DOHH2 (cell line): ENCODE measurements at regions not wholly inside any gene's neighbourhood (a gene's known extent, or its start where the extent isn't known, plus 50 kb on each side); places are given as distances from the start of the nearest gene placed in this dataset.

Experiments used
- H3F3A ChIP-seq: fragments of 200-600 bp; sonication (generic), shearing (Covaris generic); 2 replicates; pipeline ENCODE4 v1.6.0; 2016; ENCODE audit warnings: antibody characterized with exemption, mild to moderate bottlenecking; ENCODE audit not compliant: control insufficient read depth, insufficient read depth
- H3K27ac ChIP-seq: fragments of 200-600 bp; sonication (generic); 2 replicates; pipeline ENCODE4 v1.5.1; 2014; ENCODE audit warnings: low read depth, mild to moderate bottlenecking, low read length, moderate library complexity
- H3K27me3 ChIP-seq: fragments of 200-600 bp; sonication (generic); 2 replicates; pipeline ENCODE4 v1.6.1; 2014; ENCODE audit warnings: mild to moderate bottlenecking, low read length, mixed read lengths; ENCODE audit not compliant: control insufficient read depth
- H3K36me3 ChIP-seq: fragments of 200-600 bp; sonication (generic); 2 replicates; pipeline ENCODE4 v1.6.1; 2014; ENCODE audit warnings: mild to moderate bottlenecking, low read length, moderate library complexity, mixed read lengths; ENCODE audit not compliant: control insufficient read depth
- H3K4me1 ChIP-seq: fragments of 200-600 bp; sonication (generic); 2 replicates; pipeline ENCODE4 v1.6.1; 2014; ENCODE audit warnings: mild to moderate bottlenecking, low read length, mixed read lengths; ENCODE audit not compliant: control insufficient read depth
- H3K4me2 ChIP-seq: fragments of 200-600 bp; sonication (generic); 2 replicates; pipeline ENCODE4 v1.6.0; 2014; ENCODE audit warnings: mild to moderate bottlenecking, low read length, moderate library complexity
- H3K4me3 ChIP-seq: fragments of 200-600 bp; sonication (generic); 2 replicates; pipeline ENCODE4 v1.5.1; 2014; ENCODE audit warnings: mild to moderate bottlenecking, low read length, mixed read lengths
- H3K79me2 ChIP-seq: fragments of 200-600 bp; sonication (generic); 2 replicates; pipeline ENCODE4 v1.6.1; 2014; ENCODE audit warnings: mild to moderate bottlenecking, low read length, mixed read lengths; ENCODE audit not compliant: control insufficient read depth
- H3K9me2 ChIP-seq: fragments of 200-600 bp; sonication (generic); replicated peaks from 2 replicates; pipeline ENCODE4 v1.6.1; 2014; ENCODE audit warnings: mild to moderate bottlenecking, low read length, mixed read lengths; ENCODE audit not compliant: control insufficient read depth
- H3K9me3 ChIP-seq: fragments of 200-600 bp; sonication (generic); 2 replicates; pipeline ENCODE4 v1.6.1; 2014; ENCODE audit warnings: antibody characterized with exemption, low read length, mixed read lengths; ENCODE audit not compliant: control insufficient read depth, insufficient read depth
- H4K20me1 ChIP-seq: fragments of 200-600 bp; sonication (generic); 2 replicates; pipeline ENCODE4 v1.6.0; 2014; ENCODE audit warnings: low read depth, mild to moderate bottlenecking, antibody characterized with exemption, low read length, moderate library complexity; ENCODE audit not compliant: control insufficient read depth, insufficient read depth
- EZH2phosphoT487 ChIP-seq: fragments of 200-600 bp; sonication (generic); IDR thresholded peaks from 2 replicates; pipeline ENCODE4 v1.6.1; 2017; ENCODE audit warnings: borderline replicate concordance, mild to moderate bottlenecking, antibody characterized with exemption, low read length, moderate library complexity, mixed read lengths
- TF ChIP-seq, protein P1 (sequence below): fragments of 200-600 bp; sonication (generic); IDR thresholded peaks from one replicate; pipeline ENCODE4 v1.5.1; 2014; ENCODE audit warnings: antibody characterized with exemption, mild to moderate bottlenecking, low read depth, low read length; ENCODE audit not compliant: poor library complexity, severe bottlenecking

DNA sequence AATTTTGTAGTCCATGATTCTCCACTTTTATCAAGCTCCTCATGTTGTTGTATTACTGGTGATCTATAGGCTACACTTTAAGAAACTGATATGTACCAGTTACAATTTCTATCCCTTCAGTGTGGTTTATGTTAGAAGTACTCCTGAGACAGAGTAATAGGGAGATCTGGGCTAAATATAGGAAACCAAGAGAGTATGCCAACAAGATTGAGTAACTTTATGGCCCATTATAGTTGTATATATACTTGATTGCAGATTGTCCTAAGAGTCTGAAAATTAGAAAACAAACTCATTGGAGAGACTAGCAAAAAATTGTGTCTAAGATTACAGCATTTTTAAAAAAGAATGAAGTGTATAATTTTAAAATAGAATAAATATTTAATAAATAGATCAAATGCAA, 605.6 kb downstream of the XIRP2 start:
- no peak overlapping the region for H3K4me2 ChIP-seq
- H4K20me1 ChIP-seq = no peaks in the 10 kb centered on the region
- H3K79me2 ChIP-seq = no peaks in the 10 kb centered on the region
- no peaks in the 10 kb centered on the region for H3K9me2 ChIP-seq
- TF ChIP-seq, protein P1, sequence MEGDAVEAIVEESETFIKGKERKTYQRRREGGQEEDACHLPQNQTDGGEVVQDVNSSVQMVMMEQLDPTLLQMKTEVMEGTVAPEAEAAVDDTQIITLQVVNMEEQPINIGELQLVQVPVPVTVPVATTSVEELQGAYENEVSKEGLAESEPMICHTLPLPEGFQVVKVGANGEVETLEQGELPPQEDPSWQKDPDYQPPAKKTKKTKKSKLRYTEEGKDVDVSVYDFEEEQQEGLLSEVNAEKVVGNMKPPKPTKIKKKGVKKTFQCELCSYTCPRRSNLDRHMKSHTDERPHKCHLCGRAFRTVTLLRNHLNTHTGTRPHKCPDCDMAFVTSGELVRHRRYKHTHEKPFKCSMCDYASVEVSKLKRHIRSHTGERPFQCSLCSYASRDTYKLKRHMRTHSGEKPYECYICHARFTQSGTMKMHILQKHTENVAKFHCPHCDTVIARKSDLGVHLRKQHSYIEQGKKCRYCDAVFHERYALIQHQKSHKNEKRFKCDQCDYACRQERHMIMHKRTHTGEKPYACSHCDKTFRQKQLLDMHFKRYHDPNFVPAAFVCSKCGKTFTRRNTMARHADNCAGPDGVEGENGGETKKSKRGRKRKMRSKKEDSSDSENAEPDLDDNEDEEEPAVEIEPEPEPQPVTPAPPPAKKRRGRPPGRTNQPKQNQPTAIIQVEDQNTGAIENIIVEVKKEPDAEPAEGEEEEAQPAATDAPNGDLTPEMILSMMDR = no peak
- no peak for TF ChIP-seq EZH2phosphoT487
- H3K4me3 ChIP-seq = no peak overlapping the region
- no peaks in the 10 kb centered on the region for H3F3A ChIP-seq
- H3K4me1 ChIP-seq = no peaks in the 10 kb centered on the region
- no peaks in the 10 kb centered on the region for H3K36me3 ChIP-seq
- H3K27ac ChIP-seq = no peak overlapping the region
- H3K27me3 ChIP-seq = no peaks in the 10 kb centered on the region
- no peaks in the 10 kb centered on the region for H3K9me3 ChIP-seq

DNA sequence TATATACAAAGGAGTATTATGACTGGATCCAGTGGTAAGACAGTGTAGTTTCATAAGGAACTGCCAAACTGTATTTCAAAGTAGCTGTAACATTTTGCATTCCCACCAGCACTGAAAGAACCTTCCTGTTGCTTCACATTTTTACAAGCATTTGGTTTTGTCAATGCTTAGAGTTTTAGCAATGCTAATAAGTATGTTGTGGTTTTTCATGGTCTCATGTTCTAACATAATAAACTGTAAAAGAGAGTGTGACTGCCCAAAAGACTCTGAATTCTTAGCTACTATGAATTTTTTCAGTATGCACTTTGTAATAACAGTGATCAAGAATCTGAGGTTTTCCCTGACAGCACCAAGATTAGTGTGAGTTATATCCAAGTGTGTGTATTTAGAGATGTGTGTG, 604.2 kb downstream of the XIRP2 start:
- Histone ChIP-seq H3K36me3 (no peaks in the 10 kb centered on the region), H3K4me2 (no peak overlapping the region), H3K9me3 (no peaks in the 10 kb centered on the region), H4K20me1 (no peaks in the 10 kb centered on the region), H3K4me3 (no peak overlapping the region), H3K9me2 (no peaks in the 10 kb centered on the region), H3K27me3 (no peaks in the 10 kb centered on the region), H3K27ac (no peak overlapping the region), H3K79me2 (no peaks in the 10 kb centered on the region), H3F3A (no peaks in the 10 kb centered on the region), H3K4me1 (no peaks in the 10 kb centered on the region)
- TF ChIP-seq, protein P1 = no peak

DNA sequence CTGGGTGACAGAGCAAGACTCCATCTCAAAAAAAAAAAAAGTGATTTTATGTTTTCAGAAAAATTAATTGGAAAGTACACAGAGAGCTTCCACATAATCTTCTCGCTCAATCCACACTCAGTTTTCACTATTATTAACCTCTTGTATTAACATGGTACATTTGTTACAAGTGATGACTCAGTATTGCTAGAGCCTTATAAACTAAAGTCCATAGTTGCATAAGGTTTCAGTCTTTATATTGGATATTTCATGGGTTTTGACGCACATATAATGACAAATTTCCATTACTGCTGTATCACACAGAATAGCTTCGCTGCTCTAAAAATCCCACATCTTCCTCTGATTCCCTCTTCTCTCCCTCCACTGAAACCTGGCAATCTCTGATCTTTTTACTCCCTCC, 603.5 kb downstream of the XIRP2 start:
- TF ChIP-seq EZH2phosphoT487 = no peak
- TF ChIP-seq, protein P1 = no peak
- Histone ChIP-seq H4K20me1 (no peaks in the 10 kb centered on the region), H3K9me2 (no peaks in the 10 kb centered on the region)

DNA sequence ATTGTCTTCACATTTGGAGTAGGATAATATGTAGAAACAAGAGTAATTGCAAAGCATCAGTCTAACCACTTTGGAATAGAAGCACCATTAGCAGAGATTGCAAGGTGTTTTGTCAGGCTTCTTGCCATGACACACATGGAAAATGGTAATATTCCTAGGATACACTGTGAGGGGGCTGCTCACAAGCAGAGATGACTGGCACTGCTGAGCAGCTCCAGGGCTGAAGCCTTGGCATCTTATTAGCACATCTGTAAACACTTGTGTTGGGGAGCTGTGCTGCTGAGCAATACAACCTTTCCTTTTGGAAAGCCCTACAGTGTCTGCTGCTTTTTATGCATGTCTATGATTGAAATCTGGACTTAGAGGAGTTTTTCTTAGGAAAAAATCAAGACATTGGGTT, 602.2 kb downstream of the XIRP2 start:
- Histone ChIP-seq H3K27me3 (no peaks in the 10 kb centered on the region), H3K79me2 (no peaks in the 10 kb centered on the region), H3K9me3 (no peaks in the 10 kb centered on the region), H3K4me2 (no peak overlapping the region), H3K4me3 (no peak overlapping the region), H3K36me3 (no peaks in the 10 kb centered on the region), H3K4me1 (no peaks in the 10 kb centered on the region), H3F3A (no peaks in the 10 kb centered on the region), H3K9me2 (no peaks in the 10 kb centered on the region), H4K20me1 (no peaks in the 10 kb centered on the region), H3K27ac (no peak overlapping the region)
- TF ChIP-seq, protein P1 = no peak
- no peak for TF ChIP-seq EZH2phosphoT487

More for the DNA sequence above, 603.5 kb downstream of the XIRP2 start:
- Histone ChIP-seq H3K9me3 (no peaks in the 10 kb centered on the region), H3K27ac (no peak overlapping the region), H3K36me3 (no peaks in the 10 kb centered on the region), H3K4me2 (no peak overlapping the region), H3K27me3 (no peaks in the 10 kb centered on the region), H3K79me2 (no peaks in the 10 kb centered on the region), H3K4me1 (no peaks in the 10 kb centered on the region), H3K4me3 (no peak overlapping the region), H3F3A (no peaks in the 10 kb centered on the region)
